ENCODE measurements at regions not wholly inside any gene's neighbourhood (a gene's known extent, or its start where the extent isn't known, plus 50 kb on each side); places are given as distances from the start of the nearest gene placed in this dataset.
A peak's percentile ranks its signal among the peaks of the same experiment; 100 is the strongest.

GRCh38 chr3:69607466-69608305, 131.6 kb upstream of the MITF start:
- Histone ChIP-seq H3K36me3 (no peaks in the 10 kb centered on the region), H3K27me3 (no peaks in the 10 kb centered on the region), H3K4me1 (no peaks in the 10 kb centered on the region), H3K9ac (no peak overlapping the region), H4K20me1 (no peaks in the 10 kb centered on the region), H3K9me3 (peaks cover 20% of the 10 kb centered on the region), H3K4me2 (no peak overlapping the region), H3K27ac (no peak overlapping the region), H3K4me3 (no peak overlapping the region)
- TF ChIP-seq Cebpa-rat (IDR thresholded peaks at IDR 0.05), result no peak

- Histone ChIP-seq H3K9ac (no peak overlapping the region), H3K36me3 (no peaks in the 10 kb centered on the region), H3K4me2 (no peak overlapping the region), H4K20me1 (no peaks in the 10 kb centered on the region), H3K4me3 (no peak overlapping the region), H3K4me1 (no peaks in the 10 kb centered on the region), H3K9me3 (peaks cover 26% of the 10 kb centered on the region), H3K27ac (no peak overlapping the region), H3K27me3 (no peaks in the 10 kb centered on the region)
- TF ChIP-seq Cebpa-rat (IDR thresholded peaks at IDR 0.05), result no peak
These were observed 133.4 kb upstream of the MITF start for GRCh38 chr3:69605867-69606266.

DNA sequence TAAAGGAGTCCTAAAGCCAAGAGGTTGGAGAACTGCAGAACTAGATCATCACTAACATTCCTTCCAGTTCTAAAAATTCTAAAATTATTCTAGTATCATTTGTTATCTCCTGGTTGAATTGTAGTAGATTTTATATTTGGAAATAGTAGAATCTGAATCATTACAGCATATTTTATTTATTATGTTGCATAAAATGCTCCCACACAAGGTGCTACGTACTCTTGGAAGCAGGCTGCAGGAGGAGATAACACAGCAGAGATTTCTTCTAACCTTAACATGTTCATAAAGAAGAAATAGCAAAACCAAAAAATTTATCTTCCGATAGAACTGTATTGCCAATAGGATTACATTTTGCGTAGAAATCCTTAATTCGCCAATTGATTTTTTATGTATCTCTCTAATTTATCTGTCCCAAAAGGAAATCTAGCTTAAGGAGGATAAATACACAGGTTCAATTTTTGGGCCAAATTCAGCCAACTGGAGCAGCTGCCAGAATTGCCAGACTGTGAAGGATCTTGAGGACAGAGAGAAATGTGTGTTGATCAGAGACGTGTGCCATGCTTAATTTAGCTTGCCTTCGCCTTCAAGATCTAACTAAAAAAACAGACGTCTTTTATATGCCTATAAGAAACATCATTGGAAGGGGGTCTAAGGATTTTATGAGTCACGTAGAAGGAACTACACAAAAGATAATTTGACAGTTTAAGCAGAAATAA, 134.4 kb upstream of the MITF start:
- Histone ChIP-seq H3K27me3 (no peaks in the 10 kb centered on the region), H3K9me3 (peaks cover 29% of the 10 kb centered on the region), H3K4me3 (no peak overlapping the region), H3K9ac (no peak overlapping the region), H3K4me2 (no peak overlapping the region), H4K20me1 (no peaks in the 10 kb centered on the region), H3K36me3 (no peaks in the 10 kb centered on the region), H3K27ac (no peak overlapping the region), H3K4me1 (no peaks in the 10 kb centered on the region)
- no peak for TF ChIP-seq Cebpa-rat (IDR thresholded peaks at IDR 0.05)

GRCh38 chr3:69602112-69602511, 137.2 kb upstream of the MITF start:
- Histone ChIP-seq H3K4me3 (no peak overlapping the region), H3K27me3 (no peaks in the 10 kb centered on the region), H3K9ac (no peak overlapping the region), H3K4me2 (no peak overlapping the region), H3K36me3 (no peaks in the 10 kb centered on the region), H3K4me1 (no peaks in the 10 kb centered on the region), H3K9me3 (peaks cover 14% of the 10 kb centered on the region), H3K27ac (no peak overlapping the region), H4K20me1 (no peaks in the 10 kb centered on the region)
- TF ChIP-seq Cebpa-rat (IDR thresholded peaks at IDR 0.05), result no peak

DNA sequence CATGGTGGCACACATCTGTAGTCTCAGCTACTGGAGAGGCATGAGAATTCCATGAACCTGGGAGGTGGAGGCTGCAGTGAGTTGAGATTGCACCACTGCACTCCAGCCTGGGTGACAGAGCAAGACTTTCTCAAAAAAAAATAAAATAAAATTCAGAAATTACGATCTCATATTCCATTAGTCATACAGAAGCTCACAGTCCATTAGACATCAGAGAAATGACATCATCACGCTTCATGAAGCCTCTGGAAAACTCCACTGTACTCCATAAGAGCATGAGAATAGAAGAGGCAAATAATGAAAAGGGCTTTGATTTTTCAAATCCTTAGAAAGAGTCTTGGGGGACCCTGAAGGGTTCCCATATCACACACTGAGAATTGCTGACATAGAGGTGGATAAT, 145.0 kb upstream of the MITF start:
- no peak overlapping the region for H3K4me3 ChIP-seq
- no peaks in the 10 kb centered on the region for H3K27me3 ChIP-seq
- no peaks in the 10 kb centered on the region for H4K20me1 ChIP-seq
- no peak overlapping the region for H3K9ac ChIP-seq
- no peaks in the 10 kb centered on the region for H3K4me1 ChIP-seq
- H3K9me3 ChIP-seq, result no peaks in the 10 kb centered on the region; the same call in 1 of the 2 replicates
- H3K36me3 ChIP-seq, result no peaks in the 10 kb centered on the region
- no peak overlapping the region for H3K27ac ChIP-seq
- TF ChIP-seq Cebpa-rat (IDR thresholded peaks at IDR 0.05), result no peak
- no peak overlapping the region for H3K4me2 ChIP-seq

DNA sequence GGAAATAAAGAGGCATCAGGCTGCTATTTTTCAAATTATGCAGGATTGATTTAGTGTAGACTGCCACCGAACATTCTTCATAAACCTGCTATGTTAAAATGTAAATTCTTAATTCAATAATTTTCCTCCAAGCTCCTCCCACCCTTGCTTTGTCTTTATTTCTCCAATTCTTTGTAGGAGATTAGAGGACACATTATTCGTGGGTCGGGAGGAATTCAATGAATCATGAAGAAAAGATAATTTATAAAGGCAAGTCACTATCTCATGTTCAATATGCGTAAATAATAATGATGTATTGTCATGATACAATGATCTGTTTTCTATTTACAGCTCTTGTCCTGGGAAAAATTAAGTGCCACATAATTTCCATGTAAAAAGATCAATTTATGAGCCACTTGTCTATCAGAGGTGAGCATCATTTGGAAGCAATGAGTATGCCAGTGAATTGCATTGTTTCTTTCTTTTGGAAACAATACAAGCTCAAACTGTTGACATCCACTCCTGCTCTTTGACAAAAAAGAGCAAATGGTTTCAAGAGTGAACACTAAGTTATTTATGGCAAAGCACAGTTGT, 148.0 kb upstream of the MITF start:
- no peak overlapping the region for H3K9ac ChIP-seq
- TF ChIP-seq Cebpa-rat (IDR thresholded peaks at IDR 0.05), result no peak

GRCh38 chr3:69590111-69590510, 149.2 kb upstream of the MITF start:
- no peak overlapping the region for H3K4me2 ChIP-seq
- no peak overlapping the region for H3K27ac ChIP-seq
- H4K20me1 ChIP-seq, result no peaks in the 10 kb centered on the region
- H3K4me3 ChIP-seq, result no peak overlapping the region
- no peaks in the 10 kb centered on the region for H3K4me1 ChIP-seq
- peaks cover 24% of the 10 kb centered on the region for H3K9me3 ChIP-seq
- H3K9ac ChIP-seq, result no peak overlapping the region
- no peak for TF ChIP-seq Cebpa-rat (IDR thresholded peaks at IDR 0.05)
- no peaks in the 10 kb centered on the region for H3K36me3 ChIP-seq
- H3K27me3 ChIP-seq, result no peaks in the 10 kb centered on the region

More for the DNA sequence above, 148.0 kb upstream of the MITF start:
- no peaks in the 10 kb centered on the region for H3K27me3 ChIP-seq
- peaks cover 20% of the 10 kb centered on the region for H3K9me3 ChIP-seq
- H3K27ac ChIP-seq, result no peak overlapping the region
- H4K20me1 ChIP-seq, result no peaks in the 10 kb centered on the region
- H3K36me3 ChIP-seq, result no peaks in the 10 kb centered on the region
- H3K4me3 ChIP-seq, result no peak overlapping the region
- H3K4me1 ChIP-seq, result no peaks in the 10 kb centered on the region
- H3K4me2 ChIP-seq, result no peak overlapping the region

- Histone ChIP-seq H3K4me2 (no peak overlapping the region), H3K36me3 (no peaks in the 10 kb centered on the region), H3K27ac (no peak overlapping the region), H4K20me1 (no peaks in the 10 kb centered on the region), H3K9ac (no peak overlapping the region), H3K9me3 (peaks cover 24% of the 10 kb centered on the region), H3K4me1 (no peaks in the 10 kb centered on the region), H3K4me3 (no peak overlapping the region), H3K27me3 (no peaks in the 10 kb centered on the region)
- TF ChIP-seq Cebpa-rat (IDR thresholded peaks at IDR 0.05), result no peak
These were observed 151.1 kb upstream of the MITF start for GRCh38 chr3:69588170-69588569.

DNA sequence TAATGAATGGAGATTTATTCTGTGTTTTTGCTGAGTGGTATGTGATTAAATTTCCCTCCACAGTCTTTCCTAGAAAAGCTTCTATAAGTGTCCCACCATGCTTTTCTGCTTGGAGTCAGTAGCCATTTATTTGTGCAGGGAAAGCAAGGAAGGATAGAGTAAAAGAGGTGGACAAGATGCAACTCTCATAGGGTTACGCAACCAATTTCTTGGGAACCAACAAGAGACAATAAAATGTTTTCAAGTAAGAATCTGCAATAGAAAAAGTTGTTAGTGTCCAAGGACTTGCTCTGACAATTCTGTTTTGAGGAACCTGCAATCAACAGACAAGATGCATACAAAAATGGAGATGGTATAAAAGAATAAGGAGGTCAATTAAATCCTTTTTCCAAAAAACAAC, 153.8 kb upstream of the MITF start:
- Histone ChIP-seq H3K9ac (no peak overlapping the region), H3K4me3 (no peak overlapping the region), H3K27ac (no peak overlapping the region), H3K36me3 (no peaks in the 10 kb centered on the region), H3K9me3 (peaks cover 24% of the 10 kb centered on the region), H3K4me1 (no peaks in the 10 kb centered on the region), H4K20me1 (no peaks in the 10 kb centered on the region), H3K4me2 (no peak overlapping the region), H3K27me3 (no peaks in the 10 kb centered on the region)
- TF ChIP-seq Cebpa-rat (IDR thresholded peaks at IDR 0.05), result peak; percentile 51; the same call in 1 of the 2 replicates

DNA sequence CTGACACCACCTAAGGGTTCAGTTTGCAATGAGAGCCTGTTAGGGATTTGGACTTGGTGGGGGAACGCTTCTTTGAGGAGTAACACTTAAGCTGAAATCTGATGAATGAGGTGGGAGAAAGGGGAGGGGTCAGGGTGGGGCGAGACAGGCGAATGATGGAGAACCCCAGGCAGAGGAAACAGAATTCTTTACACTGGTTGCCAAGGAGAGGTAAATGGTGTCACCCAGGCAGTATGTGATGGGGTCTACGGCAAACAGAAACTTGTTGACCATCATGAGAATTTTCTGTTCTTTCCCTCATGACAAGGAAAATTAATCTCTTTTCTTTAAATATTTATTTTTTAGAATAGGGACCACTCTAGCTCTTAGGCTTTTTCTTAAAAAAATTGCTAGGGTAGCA, 157.2 kb upstream of the MITF start:
- Histone ChIP-seq H3K4me2 (no peak overlapping the region), H3K27me3 (no peaks in the 10 kb centered on the region), H3K9ac (no peak overlapping the region), H3K9me3 (peaks cover 12% of the 10 kb centered on the region), H3K36me3 (no peaks in the 10 kb centered on the region), H4K20me1 (no peaks in the 10 kb centered on the region), H3K27ac (no peak overlapping the region), H3K4me1 (peaks cover 5% of the 10 kb centered on the region; the same call in 1 of the 2 replicates), H3K4me3 (no peak overlapping the region)
- TF ChIP-seq Cebpa-rat (IDR thresholded peaks at IDR 0.05), result no peak

Measured in BLaER1 (cell line).